SH-SY5Y (cell line): ENCODE measurements at regions not wholly inside any gene's neighbourhood (a gene's known extent, or its start where the extent isn't known, plus 50 kb on each side); places are given as distances from the start of the nearest gene placed in this dataset.

Source experiments
- GATA2 ChIP-seq: IDR thresholded peaks from 2 replicates; pipeline ENCODE4 v1.6.1; 2011; ENCODE audit warnings: mild to moderate bottlenecking, low read depth, low read length
- GATA3 ChIP-seq: IDR thresholded peaks from 2 replicates; pipeline ENCODE4 v1.6.1; 2011; ENCODE audit warnings: low read depth, mild to moderate bottlenecking, low read length, moderate library complexity

- TF ChIP-seq GATA2 (no peak), GATA3 (no peak)
Measured at GRCh38 chr14:89564286-89564957, 147.4 kb upstream of the FOXN3 start.

GRCh38 chr14:89563471-89563870, 146.4 kb upstream of the FOXN3 start:
- TF ChIP-seq GATA2: no peak
- no peak for TF ChIP-seq GATA3

GRCh38 chr14:89551955-89552354, 134.9 kb upstream of the FOXN3 start:
- TF ChIP-seq GATA3 (no peak), GATA2 (no peak)

GRCh38 chr14:89551432-89551831, 134.4 kb upstream of the FOXN3 start:
- no peak for TF ChIP-seq GATA2
- TF ChIP-seq GATA3: no peak

- TF ChIP-seq GATA2: no peak
- no peak for TF ChIP-seq GATA3
Measured at GRCh38 chr14:89550821-89551220, 133.8 kb upstream of the FOXN3 start.

- TF ChIP-seq GATA3 (no peak), GATA2 (no peak)
Measured at GRCh38 chr14:89549381-89550125, 132.5 kb upstream of the FOXN3 start.

GRCh38 chr14:89544636-89545301, 127.7 kb upstream of the FOXN3 start:
- TF ChIP-seq GATA3 (no peak), GATA2 (no peak)

- TF ChIP-seq GATA2 (no peak), GATA3 (no peak)
Measured at GRCh38 chr14:89543425-89543790, 126.4 kb upstream of the FOXN3 start.

GRCh38 chr14:89542786-89543424, 125.9 kb upstream of the FOXN3 start:
- TF ChIP-seq GATA3: no peak
- no peak for TF ChIP-seq GATA2

GRCh38 chr14:89540830-89541470, 123.9 kb upstream of the FOXN3 start:
- TF ChIP-seq GATA3: no peak
- no peak for TF ChIP-seq GATA2

- TF ChIP-seq GATA3: no peak
- TF ChIP-seq GATA2: no peak
Measured at GRCh38 chr14:89540009-89540829, 123.2 kb upstream of the FOXN3 start.

- TF ChIP-seq GATA2: no peak
- no peak for TF ChIP-seq GATA3
Measured at GRCh38 chr14:89537911-89538310, 120.9 kb upstream of the FOXN3 start.
